ENCODE measurements at regions not wholly inside any gene's neighbourhood (a gene's known extent, or its start where the extent isn't known, plus 50 kb on each side); places are given as distances from the start of the nearest gene placed in this dataset.

DNA sequence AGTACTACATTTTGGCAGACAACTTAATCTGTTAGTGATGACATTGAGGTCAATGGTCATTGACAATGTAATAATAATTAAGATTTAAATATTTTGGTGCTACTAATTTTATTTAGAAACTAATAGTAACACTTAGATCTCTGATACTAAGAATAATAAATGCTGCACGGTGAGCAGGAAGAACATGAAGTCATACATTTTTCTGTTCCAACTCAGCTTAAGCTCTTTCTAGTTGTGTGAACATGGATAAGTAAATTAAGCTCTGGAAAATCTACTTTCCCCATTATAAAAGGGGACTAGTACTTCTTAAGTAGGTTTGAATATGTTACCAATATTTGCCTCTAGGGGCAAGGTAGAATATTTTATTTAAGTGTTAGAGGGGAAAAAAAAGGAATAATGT is 65.9 kb upstream of the MEOX2 start:
- Histone ChIP-seq H3K36me3 (ENCODE audit: insufficient read depth, low read length) (no peaks in the 10 kb centered on the region), H3K27ac (ENCODE audit: low read depth, low read length) (no peak overlapping the region), H3K4me3 (ENCODE audit: low read depth in 1 of 2, low read length in 2 of 2) (no peak overlapping the region)

DNA sequence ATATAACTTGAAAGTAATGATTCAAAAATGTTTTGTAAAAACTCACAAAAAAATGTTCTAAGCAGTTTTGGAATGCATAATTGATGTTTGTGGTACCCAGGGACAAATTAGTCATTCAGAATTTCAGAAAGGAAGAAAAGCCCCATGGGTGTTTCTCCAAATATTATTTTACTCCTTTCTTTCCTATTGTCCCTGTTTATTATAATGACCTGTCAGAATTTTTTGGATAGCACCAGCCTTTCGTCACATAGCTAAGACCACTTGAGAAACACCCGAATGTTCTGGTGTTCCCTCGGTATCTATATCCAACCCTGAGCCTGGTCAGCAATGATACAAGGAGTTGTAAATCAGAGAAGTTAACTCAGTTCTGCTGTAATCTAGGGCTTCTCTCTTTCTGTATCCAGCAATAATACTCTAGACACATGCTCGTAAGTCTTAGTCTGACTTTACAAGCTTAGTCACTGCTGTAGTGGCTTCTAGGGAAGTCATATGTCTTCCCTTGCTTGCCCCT is 64.8 kb upstream of the MEOX2 start:
- Histone ChIP-seq H3K27ac (ENCODE audit: low read depth, low read length) (no peak overlapping the region), H3K4me1 (ENCODE audit: insufficient read depth, low read length) (peaks cover 52% of the 10 kb centered on the region), H3K27me3 (ENCODE audit: control insufficient read depth in 1 of 2, insufficient read depth in 2 of 2, low read length in 2 of 2) (no peaks in the 10 kb centered on the region), H3K9me3 (ENCODE audit: low read length) (no peaks in the 10 kb centered on the region), H3K4me3 (ENCODE audit: low read depth in 1 of 2, low read length in 2 of 2) (no peak overlapping the region), H3K36me3 (ENCODE audit: insufficient read depth, low read length) (no peaks in the 10 kb centered on the region), H3K9ac (ENCODE audit: low read length) (no peak overlapping the region)

More for the DNA sequence above, 65.9 kb upstream of the MEOX2 start:
- Histone ChIP-seq H3K4me1 (ENCODE audit: insufficient read depth, low read length) (peaks cover 56% of the 10 kb centered on the region), H3K27me3 (ENCODE audit: control insufficient read depth in 1 of 2, insufficient read depth in 2 of 2, low read length in 2 of 2) (no peaks in the 10 kb centered on the region), H3K9me3 (ENCODE audit: low read length) (no peaks in the 10 kb centered on the region), H3K9ac (ENCODE audit: low read length) (no peak overlapping the region)

DNA sequence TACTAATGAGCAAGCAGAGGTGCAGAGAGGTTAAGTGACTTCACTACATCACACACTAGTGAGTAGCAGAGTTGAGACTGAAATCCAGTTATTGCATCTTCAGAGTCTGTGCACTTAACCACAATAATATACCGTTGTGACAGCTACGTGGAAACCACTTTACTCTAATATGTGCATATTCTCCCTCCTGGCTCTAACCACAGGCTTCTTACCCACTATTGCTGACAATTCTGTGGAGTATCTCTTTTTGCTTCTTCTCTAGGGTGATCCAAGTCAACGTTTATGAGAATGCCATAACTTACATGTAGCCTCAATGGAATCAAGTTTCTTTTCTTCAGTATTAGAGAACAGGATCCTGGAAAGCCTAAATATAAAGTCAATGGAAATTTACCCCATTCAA is 64.2 kb upstream of the MEOX2 start:
- H3K36me3 ChIP-seq (ENCODE audit: insufficient read depth, low read length): no peaks in the 10 kb centered on the region
- no peak overlapping the region for H3K4me3 ChIP-seq (ENCODE audit: low read depth in 1 of 2, low read length in 2 of 2)
- H3K27ac ChIP-seq (ENCODE audit: low read depth, low read length): no peak overlapping the region
- H3K9me3 ChIP-seq (ENCODE audit: low read length): no peaks in the 10 kb centered on the region
- peaks cover 46% of the 10 kb centered on the region for H3K4me1 ChIP-seq (ENCODE audit: insufficient read depth, low read length)
- H3K27me3 ChIP-seq (ENCODE audit: control insufficient read depth in 1 of 2, insufficient read depth in 2 of 2, low read length in 2 of 2): no peaks in the 10 kb centered on the region
- H3K9ac ChIP-seq (ENCODE audit: low read length): no peak overlapping the region

DNA sequence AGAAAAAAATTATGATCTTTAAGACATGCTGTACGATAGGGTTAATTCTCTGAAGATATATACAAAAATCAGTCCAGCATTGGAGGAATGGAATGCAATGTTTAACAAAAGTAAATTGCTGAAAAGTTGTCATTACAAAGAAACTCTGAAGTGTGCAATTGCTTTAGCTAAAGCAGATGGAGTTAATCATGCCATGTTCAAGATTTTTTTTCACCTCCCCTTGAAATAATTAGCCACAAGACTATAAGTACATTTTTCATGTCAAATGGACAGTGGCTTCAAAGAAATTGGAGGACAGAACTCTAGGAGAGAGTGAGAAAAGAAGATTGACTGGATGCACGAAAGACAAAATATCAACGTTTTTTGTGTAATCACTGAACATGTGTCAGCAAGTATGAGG is 63.1 kb upstream of the MEOX2 start:
- Histone ChIP-seq H3K4me3 (ENCODE audit: low read depth in 1 of 2, low read length in 2 of 2) (no peak overlapping the region), H3K9ac (ENCODE audit: low read length) (no peak overlapping the region), H3K27me3 (ENCODE audit: control insufficient read depth in 1 of 2, insufficient read depth in 2 of 2, low read length in 2 of 2) (no peaks in the 10 kb centered on the region), H3K9me3 (ENCODE audit: low read length) (no peaks in the 10 kb centered on the region), H3K27ac (ENCODE audit: low read depth, low read length) (no peak overlapping the region), H3K4me1 (ENCODE audit: insufficient read depth, low read length) (peaks cover 42% of the 10 kb centered on the region), H3K36me3 (ENCODE audit: insufficient read depth, low read length) (no peaks in the 10 kb centered on the region)

DNA sequence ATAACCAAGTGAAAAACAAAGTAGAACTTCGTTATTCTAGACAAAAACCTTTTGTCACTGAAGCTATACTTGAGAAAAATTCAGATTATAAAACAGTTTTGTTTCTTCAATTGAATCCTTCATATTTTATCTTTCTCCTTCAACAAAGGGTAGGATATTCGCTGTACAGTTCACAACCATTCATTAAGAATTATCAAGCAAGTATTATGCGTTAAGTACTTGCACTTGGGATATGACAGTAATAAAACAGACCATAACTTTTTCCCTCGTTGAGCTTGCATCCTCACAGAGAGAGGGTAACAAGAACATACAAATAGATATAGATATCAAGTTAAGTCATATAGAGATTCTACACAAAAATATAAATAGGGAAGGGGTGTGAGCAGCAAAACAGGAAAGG is 61.2 kb upstream of the MEOX2 start:
- Histone ChIP-seq H3K27ac (ENCODE audit: low read depth, low read length) (no peak overlapping the region), H3K36me3 (ENCODE audit: insufficient read depth, low read length) (no peaks in the 10 kb centered on the region), H3K9ac (ENCODE audit: low read length) (no peak overlapping the region), H3K4me3 (ENCODE audit: low read depth in 1 of 2, low read length in 2 of 2) (no peak overlapping the region), H3K4me1 (ENCODE audit: insufficient read depth, low read length) (peaks cover 36% of the 10 kb centered on the region), H3K9me3 (ENCODE audit: low read length) (no peaks in the 10 kb centered on the region), H3K27me3 (ENCODE audit: control insufficient read depth in 1 of 2, insufficient read depth in 2 of 2, low read length in 2 of 2) (no peaks in the 10 kb centered on the region)

DNA sequence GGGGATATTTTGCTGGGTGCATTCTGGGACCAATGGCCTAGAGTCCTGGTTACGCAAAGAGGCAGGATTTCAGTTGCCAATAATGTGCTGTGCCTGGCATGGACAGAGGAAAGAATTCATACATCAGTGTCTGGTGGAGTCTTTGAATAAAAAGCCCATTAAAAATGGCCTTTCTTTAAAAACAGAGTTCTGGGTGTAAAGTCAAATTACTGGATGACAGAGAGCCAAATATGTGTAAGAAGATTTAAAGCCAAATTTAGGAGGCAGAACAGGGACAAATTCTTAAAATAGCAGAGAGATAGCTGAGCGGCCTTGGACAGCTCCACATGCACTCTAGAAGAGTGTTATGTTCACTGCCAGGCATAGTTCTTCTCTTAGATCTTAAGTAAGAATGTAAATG is 60.8 kb upstream of the MEOX2 start:
- Histone ChIP-seq H3K9me3 (ENCODE audit: low read length) (no peaks in the 10 kb centered on the region), H3K4me1 (ENCODE audit: insufficient read depth, low read length) (peaks cover 32% of the 10 kb centered on the region), H3K27me3 (ENCODE audit: control insufficient read depth in 1 of 2, insufficient read depth in 2 of 2, low read length in 2 of 2) (no peaks in the 10 kb centered on the region), H3K4me3 (ENCODE audit: low read depth in 1 of 2, low read length in 2 of 2) (no peak overlapping the region), H3K36me3 (ENCODE audit: insufficient read depth, low read length) (no peaks in the 10 kb centered on the region), H3K27ac (ENCODE audit: low read depth, low read length) (no peak overlapping the region), H3K9ac (ENCODE audit: low read length) (no peak overlapping the region)

DNA sequence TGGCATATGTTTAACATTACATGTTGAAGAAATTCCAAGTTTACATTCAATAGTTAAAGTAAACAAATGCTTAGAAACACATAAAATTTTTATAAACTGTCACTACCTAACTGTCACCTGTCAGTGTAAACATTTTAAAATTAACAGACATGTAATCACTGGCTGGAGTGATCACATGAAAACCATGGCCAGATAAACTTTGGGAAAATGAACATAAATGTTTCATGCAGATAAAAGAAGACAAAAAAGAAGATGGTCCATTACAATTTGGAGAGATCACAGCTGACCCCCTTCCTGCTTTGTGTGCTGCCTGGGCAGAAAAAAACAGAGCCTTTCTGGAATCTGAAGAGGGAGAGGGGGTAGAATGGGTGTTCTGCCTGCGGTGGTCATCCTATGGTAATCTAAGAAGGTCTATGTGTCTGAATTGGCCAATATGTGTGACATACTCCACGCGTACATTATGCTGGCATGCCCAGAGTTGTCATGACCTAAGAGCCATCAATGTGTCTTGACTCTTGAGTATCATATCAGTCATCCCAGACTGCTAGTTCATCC is 57.5 kb upstream of the MEOX2 start:
- Histone ChIP-seq H3K27ac (ENCODE audit: low read depth, low read length) (no peak overlapping the region), H3K4me1 (ENCODE audit: insufficient read depth, low read length) (peaks cover 16% of the 10 kb centered on the region), H3K36me3 (ENCODE audit: insufficient read depth, low read length) (no peaks in the 10 kb centered on the region), H3K9ac (ENCODE audit: low read length) (no peak overlapping the region), H3K4me3 (ENCODE audit: low read depth in 1 of 2, low read length in 2 of 2) (no peak overlapping the region), H3K27me3 (ENCODE audit: control insufficient read depth in 1 of 2, insufficient read depth in 2 of 2, low read length in 2 of 2) (no peaks in the 10 kb centered on the region), H3K9me3 (ENCODE audit: low read length) (no peaks in the 10 kb centered on the region)

DNA sequence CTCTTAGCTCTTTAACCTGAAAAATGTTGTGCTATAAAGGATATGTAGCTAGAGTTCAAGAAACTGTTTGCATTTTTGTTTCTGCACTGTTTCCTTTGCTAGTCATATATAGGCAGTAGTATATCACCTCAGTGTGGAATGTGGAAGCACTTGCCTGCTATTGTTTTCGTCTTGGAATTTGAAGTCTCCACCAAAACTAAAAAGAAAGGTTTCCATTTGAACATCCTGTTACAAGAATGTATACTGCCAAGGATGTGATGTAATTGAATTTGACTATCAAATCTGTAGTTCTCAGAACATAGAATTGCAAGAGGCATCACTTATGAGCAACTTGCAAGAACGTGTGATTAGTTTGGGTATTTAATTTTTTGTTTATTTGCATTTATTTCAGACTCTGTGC is 51.1 kb upstream of the MEOX2 start:
- Histone ChIP-seq H3K4me1 (ENCODE audit: insufficient read depth, low read length) (no peaks in the 10 kb centered on the region), H3K9me3 (ENCODE audit: low read length) (no peaks in the 10 kb centered on the region), H3K4me3 (ENCODE audit: low read depth in 1 of 2, low read length in 2 of 2) (no peak overlapping the region), H3K36me3 (ENCODE audit: insufficient read depth, low read length) (no peaks in the 10 kb centered on the region), H3K27me3 (ENCODE audit: control insufficient read depth in 1 of 2, insufficient read depth in 2 of 2, low read length in 2 of 2) (no peaks in the 10 kb centered on the region), H3K9ac (ENCODE audit: low read length) (no peak overlapping the region), H3K27ac (ENCODE audit: low read depth, low read length) (no peak overlapping the region)
